Immature natural killer cell (primary cell): ENCODE measurements at regions not wholly inside any gene's neighbourhood (a gene's known extent, or its start where the extent isn't known, plus 50 kb on each side); places are given as distances from the start of the nearest gene placed in this dataset.
"Not testable (repeated sequence)": the region's sequence is repeated elsewhere in the genome, so short reads cannot be mapped to it uniquely, and the experiment has no call there.

Source experiments
- DNase-seq, 3 donors: peaks; one replicate each; pipeline ENCODE4 v3.0.0; 2022; ENCODE audit warnings: mixed read lengths in 1 of 3
- H3K27ac Mint-ChIP-seq, 6 donors: one replicate each; pipeline ENCODE4 v1.8.0; 2020; ENCODE audit warnings: mixed read lengths in 6 of 6, mild to moderate bottlenecking in 5 of 6, inconsistent platforms in 4 of 6, moderate library complexity in 3 of 6
- H3K27me3 Mint-ChIP-seq, 3 donors: one replicate each; pipeline ENCODE4 v1.8.0; 2020 to 2021; ENCODE audit warnings: low read depth in 3 of 3, mild to moderate bottlenecking in 3 of 3, mixed read lengths in 3 of 3, moderate library complexity in 3 of 3, inconsistent platforms in 1 of 3
- H3K36me3 Mint-ChIP-seq, 3 donors: one replicate each; pipeline ENCODE4 v1.8.0; 2020; ENCODE audit warnings: mixed read lengths in 3 of 3, inconsistent platforms in 2 of 3, mild to moderate bottlenecking in 2 of 3
- H3K4me1 Mint-ChIP-seq, 2 donors: one replicate each; pipeline ENCODE4 v1.8.0; 2020; ENCODE audit warnings: inconsistent platforms in 2 of 2, mild to moderate bottlenecking in 2 of 2, mixed read lengths in 2 of 2, moderate library complexity in 1 of 2
- H3K4me3 Mint-ChIP-seq, 5 donors: one replicate each; pipeline ENCODE4 v1.8.0; 2020; ENCODE audit warnings: mild to moderate bottlenecking in 5 of 5, mixed read lengths in 5 of 5, inconsistent platforms in 3 of 5, moderate library complexity in 3 of 5
- H3K9me3 Mint-ChIP-seq, 6 donors: one replicate each; pipeline ENCODE4 v1.8.0; 2020; ENCODE audit warnings: mild to moderate bottlenecking in 6 of 6, mixed read lengths in 6 of 6, inconsistent platforms in 4 of 6, moderate library complexity in 3 of 6

- DNase-seq, result peak; percentile 41 to 48 (median 46)
- H3K27me3 Mint-ChIP-seq, result peaks cover 6 to 14% (median 6%) of the 10 kb centered on the region in 3 donors
- H3K36me3 Mint-ChIP-seq, result peaks cover 0 to 6% (median 0%) of the 10 kb centered on the region in 3 donors
- peaks cover 3 to 7% of the 10 kb centered on the region in 2 donors for H3K4me1 Mint-ChIP-seq
- H3K4me3 Mint-ChIP-seq, result no peak overlapping the region
- no peak overlapping the region for H3K27ac Mint-ChIP-seq
- H3K9me3 Mint-ChIP-seq, result peaks cover 0 to 2% (median 0%) of the 10 kb centered on the region in 6 donors
These were observed 185.7 kb upstream of the IL12B start for GRCh38 chr5:159515909-159516415.

GRCh38 chr5:159518371-159518770 is 188.1 kb upstream of the IL12B start:
- Mint-ChIP-seq H3K4me1 (peaks cover 3 to 7% of the 10 kb centered on the region in 2 donors), H3K4me3 (no peak overlapping the region), H3K9me3 (peaks cover 0 to 2% (median 0%) of the 10 kb centered on the region in 6 donors), H3K27me3 (peaks cover 1 to 13% (median 4%) of the 10 kb centered on the region in 3 donors), H3K36me3 (no peaks in the 10 kb centered on the region), H3K27ac (no peak overlapping the region)
- DNase-seq, result no peak

GRCh38 chr5:159519365-159519764 is 189.1 kb upstream of the IL12B start:
- DNase-seq, result no peak
- peaks cover 0 to 4% (median 0%) of the 10 kb centered on the region in 6 donors for H3K9me3 Mint-ChIP-seq
- peaks cover 3 to 7% of the 10 kb centered on the region in 2 donors for H3K4me1 Mint-ChIP-seq
- no peak overlapping the region for H3K4me3 Mint-ChIP-seq
- no peaks in the 10 kb centered on the region for H3K36me3 Mint-ChIP-seq
- H3K27me3 Mint-ChIP-seq, result peaks cover 0 to 14% (median 2%) of the 10 kb centered on the region in 3 donors
- H3K27ac Mint-ChIP-seq, result no peak overlapping the region

- Mint-ChIP-seq H3K9me3 (peaks cover 0 to 4% (median 0%) of the 10 kb centered on the region in 6 donors), H3K4me1 (no peaks in the 10 kb centered on the region), H3K27ac (no peak overlapping the region), H3K27me3 (peaks cover 0 to 10% (median 0%) of the 10 kb centered on the region in 3 donors), H3K36me3 (no peaks in the 10 kb centered on the region), H3K4me3 (no peak overlapping the region)
- DNase-seq, result no peak
These were observed 192.6 kb upstream of the IL12B start for GRCh38 chr5:159522841-159523240.

- not testable (repeated sequence) for H3K27ac Mint-ChIP-seq, DNase-seq, H3K4me3 Mint-ChIP-seq, H3K9me3 Mint-ChIP-seq, H3K4me1 Mint-ChIP-seq, H3K36me3 Mint-ChIP-seq, H3K27me3 Mint-ChIP-seq
These were observed 194.0 kb upstream of the IL12B start for GRCh38 chr5:159524279-159524678.

GRCh38 chr5:159525117-159525516 is 194.8 kb upstream of the IL12B start:
- Mint-ChIP-seq H3K4me1 (no peaks in the 10 kb centered on the region), H3K4me3 (no peak overlapping the region), H3K9me3 (peaks cover 0 to 4% (median under 1%) of the 10 kb centered on the region in 6 donors), H3K27me3 (peaks cover 0 to 3% (median 0%) of the 10 kb centered on the region in 3 donors), H3K27ac (no peak overlapping the region), H3K36me3 (peaks cover 0 to 4% (median 0%) of the 10 kb centered on the region in 3 donors)
- DNase-seq, result no peak

GRCh38 chr5:159527546-159528254 is 197.4 kb upstream of the IL12B start:
- H3K4me3 Mint-ChIP-seq, result no peak overlapping the region

GRCh38 chr5:159531554-159532105 is 201.3 kb upstream of the IL12B start:
- H3K4me1 Mint-ChIP-seq, result no peaks in the 10 kb centered on the region
- H3K27ac Mint-ChIP-seq, result no peak overlapping the region
- peaks cover 0 to 4% (median 0%) of the 10 kb centered on the region in 6 donors for H3K9me3 Mint-ChIP-seq
- no peak overlapping the region for H3K4me3 Mint-ChIP-seq
- H3K27me3 Mint-ChIP-seq, result peaks cover 0 to 2% (median 0%) of the 10 kb centered on the region in 3 donors
- peaks cover 0 to 4% (median 0%) of the 10 kb centered on the region in 3 donors for H3K36me3 Mint-ChIP-seq
- DNase-seq, result no peak

More at GRCh38 chr5:159527546-159528254, 197.4 kb upstream of the IL12B start:
- peaks cover 0 to 4% (median 0%) of the 10 kb centered on the region in 3 donors for H3K36me3 Mint-ChIP-seq
- H3K9me3 Mint-ChIP-seq, result peaks cover 0 to 4% (median under 1%) of the 10 kb centered on the region in 6 donors
- no peak overlapping the region for H3K27ac Mint-ChIP-seq
- no peak for DNase-seq
- H3K27me3 Mint-ChIP-seq, result peaks cover 0 to 2% (median 0%) of the 10 kb centered on the region in 3 donors
- no peaks in the 10 kb centered on the region for H3K4me1 Mint-ChIP-seq

GRCh38 chr5:159533197-159533596 is 202.9 kb upstream of the IL12B start:
- H3K27me3 Mint-ChIP-seq, result peaks cover 2 to 4% (median 2%) of the 10 kb centered on the region in 3 donors
- no peak overlapping the region for H3K4me3 Mint-ChIP-seq
- no peak for DNase-seq
- H3K36me3 Mint-ChIP-seq, result peaks cover 0 to 4% (median 0%) of the 10 kb centered on the region in 3 donors
- H3K9me3 Mint-ChIP-seq, result peaks cover 0 to 4% (median 0%) of the 10 kb centered on the region in 6 donors
- no peak overlapping the region for H3K27ac Mint-ChIP-seq
- no peaks in the 10 kb centered on the region for H3K4me1 Mint-ChIP-seq

GRCh38 chr5:159536166-159536565 is 205.9 kb upstream of the IL12B start:
- Mint-ChIP-seq H3K36me3 (no peaks in the 10 kb centered on the region), H3K4me3 (no peak overlapping the region), H3K4me1 (no peaks in the 10 kb centered on the region), H3K9me3 (no peaks in the 10 kb centered on the region), H3K27me3 (peaks cover 2 to 4% (median 2%) of the 10 kb centered on the region in 3 donors), H3K27ac (no peak overlapping the region)
- DNase-seq, result no peak

- H3K9me3 Mint-ChIP-seq, result no peaks in the 10 kb centered on the region
- peaks cover 2 to 4% (median 2%) of the 10 kb centered on the region in 3 donors for H3K27me3 Mint-ChIP-seq
- DNase-seq, result no peak
- H3K4me1 Mint-ChIP-seq, result no peaks in the 10 kb centered on the region
- no peaks in the 10 kb centered on the region for H3K36me3 Mint-ChIP-seq
- H3K4me3 Mint-ChIP-seq, result no peak overlapping the region
- H3K27ac Mint-ChIP-seq, result no peak overlapping the region
These were observed 206.4 kb upstream of the IL12B start for GRCh38 chr5:159536646-159537045.

- H3K9me3 Mint-ChIP-seq, result no peaks in the 10 kb centered on the region
- H3K27me3 Mint-ChIP-seq, result peaks cover 2 to 7% (median 2%) of the 10 kb centered on the region in 3 donors
- DNase-seq, result no peak
- no peaks in the 10 kb centered on the region for H3K4me1 Mint-ChIP-seq
- H3K4me3 Mint-ChIP-seq, result no peak overlapping the region
- H3K36me3 Mint-ChIP-seq, result no peaks in the 10 kb centered on the region
- H3K27ac Mint-ChIP-seq, result no peak overlapping the region
These were observed 209.4 kb upstream of the IL12B start for GRCh38 chr5:159539678-159540077.

GRCh38 chr5:159543326-159543725 is 213.0 kb upstream of the IL12B start:
- Mint-ChIP-seq H3K4me3 (no peak overlapping the region), H3K27me3 (peaks cover 0 to 13% (median 3%) of the 10 kb centered on the region in 3 donors), H3K36me3 (no peaks in the 10 kb centered on the region), H3K9me3 (no peaks in the 10 kb centered on the region), H3K4me1 (no peaks in the 10 kb centered on the region), H3K27ac (no peak overlapping the region)
- DNase-seq, result no peak

- Mint-ChIP-seq H3K4me1 (no peaks in the 10 kb centered on the region), H3K4me3 (no peak overlapping the region), H3K27ac (no peak overlapping the region)
These were observed 214.9 kb upstream of the IL12B start for GRCh38 chr5:159545156-159545555.

More at GRCh38 chr5:159545156-159545555, 214.9 kb upstream of the IL12B start:
- H3K36me3 Mint-ChIP-seq, result no peaks in the 10 kb centered on the region
- peaks cover 0 to 15% (median 3%) of the 10 kb centered on the region in 3 donors for H3K27me3 Mint-ChIP-seq
- no peaks in the 10 kb centered on the region for H3K9me3 Mint-ChIP-seq
- no peak for DNase-seq
